ENCODE measurements at regions not wholly inside any gene's neighbourhood (a gene's known extent, or its start where the extent isn't known, plus 50 kb on each side); places are given as distances from the start of the nearest gene placed in this dataset.
A peak's percentile ranks its signal among the peaks of the same experiment; 100 is the strongest.

GRCh38 chr10:62887642-62888041, 71.5 kb upstream of the EGR2 start:
- intact Hi-C loops (cut with micrococcal nuclease): no loop called here
- Mint-ChIP-seq H3K36me3 (ENCODE audit: low read depth) (no peaks in the 10 kb centered on the region), H3K27ac (no peak overlapping the region), H3K4me3 (no peak overlapping the region), H3K4me1 (ENCODE audit: low read depth) (peaks cover under 1% of the 10 kb centered on the region), H3K27me3 (peaks cover 37% of the 10 kb centered on the region), H3K9me3 (no peaks in the 10 kb centered on the region)
- POLR2A ChIA-PET: no interaction called here
- no peak for DNase-seq
- ATAC-seq: no peak
- CTCF ChIA-PET: no interaction called here
- no peak for TF ChIP-seq CTCF (IDR thresholded peaks at IDR 0.05)

GRCh38 chr10:62885684-62886461, 69.7 kb upstream of the EGR2 start:
- Mint-ChIP-seq H3K4me1 (ENCODE audit: low read depth) (no peaks in the 10 kb centered on the region), H3K27ac (no peak overlapping the region), H3K27me3 (peaks cover 44% of the 10 kb centered on the region), H3K36me3 (ENCODE audit: low read depth) (no peaks in the 10 kb centered on the region), H3K4me3 (no peak overlapping the region), H3K9me3 (no peaks in the 10 kb centered on the region)
- ChIA-PET POLR2A (no interaction called here), CTCF (no interaction called here)
- ATAC-seq (no peak), DNase-seq (no peak)
- TF ChIP-seq CTCF (IDR thresholded peaks at IDR 0.05): no peak
- intact Hi-C loops (cut with micrococcal nuclease): no loop called here

- ATAC-seq: no peak
- H3K36me3 Mint-ChIP-seq (ENCODE audit: low read depth): no peaks in the 10 kb centered on the region
- no peak overlapping the region for H3K27ac Mint-ChIP-seq
- peaks cover 44% of the 10 kb centered on the region for H3K27me3 Mint-ChIP-seq
- ChIA-PET POLR2A (no interaction called here), CTCF (interaction anchor here (1.0 kb wide), 1 partner anchor 49 kb away, joined by 3 read pairs; no protein-coding TSS in a partner anchor)
- no peaks in the 10 kb centered on the region for H3K4me1 Mint-ChIP-seq (ENCODE audit: low read depth)
- no peaks in the 10 kb centered on the region for H3K9me3 Mint-ChIP-seq
- intact Hi-C loops (cut with micrococcal nuclease): no loop called here
- DNase-seq: no peak
- no peak overlapping the region for H3K4me3 Mint-ChIP-seq
- TF ChIP-seq CTCF (IDR thresholded peaks at IDR 0.05): no peak
Observed at GRCh38 chr10:62880162-62880561, 64.0 kb upstream of the EGR2 start.

GRCh38 chr10:62873866-62874265, 57.7 kb upstream of the EGR2 start:
- ATAC-seq (no peak), DNase-seq (peak; percentile 45)
- no peak for TF ChIP-seq CTCF (IDR thresholded peaks at IDR 0.05)
- H3K9me3 Mint-ChIP-seq: no peaks in the 10 kb centered on the region
- H3K4me1 Mint-ChIP-seq (ENCODE audit: low read depth): peaks cover 10% of the 10 kb centered on the region
- POLR2A ChIA-PET: no interaction called here
- intact Hi-C loops (cut with micrococcal nuclease): no loop called here
- H3K36me3 Mint-ChIP-seq (ENCODE audit: low read depth): no peaks in the 10 kb centered on the region
- no peak overlapping the region for H3K27ac Mint-ChIP-seq
- H3K4me3 Mint-ChIP-seq: no peak overlapping the region
- CTCF ChIA-PET: interaction anchor here (1.3 kb wide), 1 partner anchor 319 kb away, joined by 4 read pairs; no protein-coding TSS in a partner anchor
- peaks cover 18% of the 10 kb centered on the region for H3K27me3 Mint-ChIP-seq

- Mint-ChIP-seq H3K4me1 (ENCODE audit: low read depth) (peaks cover 10% of the 10 kb centered on the region), H3K27ac (peak overlapping the region; percentile 59), H3K9me3 (no peaks in the 10 kb centered on the region), H3K36me3 (ENCODE audit: low read depth) (no peaks in the 10 kb centered on the region), H3K27me3 (peaks cover 9% of the 10 kb centered on the region), H3K4me3 (no peak overlapping the region)
- peak; percentile 52 for DNase-seq
- CTCF ChIA-PET: interaction anchor here (1.0 to 1.4 kb wide), 3 partner anchors 18 to 261 kb away, joined by 3 to 4 read pairs (median 3); no protein-coding TSS in a partner anchor
- POLR2A ChIA-PET: interaction anchor here (2.3 kb wide), 1 partner anchor 17 kb away, joined by 9 read pairs; no protein-coding TSS in a partner anchor
- ATAC-seq: peak; percentile 72
- no peak for TF ChIP-seq CTCF (IDR thresholded peaks at IDR 0.05)
- intact Hi-C loops (cut with micrococcal nuclease): no loop called here
Observed at GRCh38 chr10:62870866-62871265, 54.7 kb upstream of the EGR2 start.

Data from activated CD8-positive, alpha-beta T cell treated with anti-CD3 and anti-CD28 coated beads for 36 hours (primary cell).